NCI-H2196 (cell line): ENCODE measurements at regions not wholly inside any gene's neighbourhood (a gene's known extent, or its start where the extent isn't known, plus 50 kb on each side); places are given as distances from the start of the nearest gene placed in this dataset.

Source experiments
- DNase-seq: peaks from one replicate; lab custom pipeline; 2025; ENCODE audit not compliant: unreplicated experiment; lab: John Stamatoyannopoulos, UW

DNA sequence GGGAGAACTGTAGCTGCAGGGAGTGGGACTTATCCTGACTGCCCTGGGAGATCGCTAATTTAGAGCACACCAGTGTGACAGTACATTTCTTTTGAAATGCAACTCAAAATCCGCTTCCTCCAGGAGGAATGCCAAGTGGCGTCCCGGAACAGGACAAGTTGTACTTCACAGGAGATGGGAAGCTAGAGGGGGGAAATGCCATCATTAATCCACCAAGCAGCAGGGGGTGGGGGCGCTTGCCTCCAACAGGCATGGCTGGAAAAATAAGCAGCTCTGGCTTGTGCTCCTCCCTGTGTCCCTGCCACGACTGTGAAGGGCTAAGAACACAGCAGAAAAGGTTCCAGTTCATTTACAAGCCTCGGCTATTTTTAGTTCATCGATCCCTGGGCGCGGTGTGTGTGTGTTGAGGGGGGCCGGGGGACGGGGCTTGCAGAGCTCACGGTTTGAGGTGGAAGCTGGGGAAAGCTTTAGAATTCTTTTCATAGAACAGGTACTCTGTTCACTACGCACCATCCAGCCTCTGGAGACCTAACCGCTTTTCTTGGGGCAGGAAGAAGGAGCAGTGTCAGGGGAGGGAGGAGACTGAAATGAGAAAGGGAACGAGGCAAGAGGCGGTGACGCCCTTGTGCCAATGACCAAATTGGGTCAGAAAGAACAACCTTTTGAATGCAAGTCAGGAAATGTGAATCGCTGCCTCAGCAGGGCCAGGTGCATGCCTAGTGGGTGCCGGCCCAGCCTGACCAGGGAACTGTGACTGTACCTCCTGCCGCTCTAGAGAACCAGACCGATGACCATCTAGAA lies 51.8 kb upstream of the DGKG start:
- no peak for DNase-seq

- DNase-seq = no peak
Measured at GRCh38 chr3:186411994-186412393, 50.0 kb upstream of the DGKG start.
